ENCODE measurements at regions not wholly inside any gene's neighbourhood (a gene's known extent, or its start where the extent isn't known, plus 50 kb on each side); places are given as distances from the start of the nearest gene placed in this dataset.

- Histone ChIP-seq H3K27me3 (ENCODE audit: insufficient read depth, low read length) (no peaks in the 10 kb centered on the region), H2AFZ (ENCODE audit: low read length, unreplicated experiment) (no peak overlapping the region), H3K4me1 (ENCODE audit: control insufficient read depth, insufficient read depth, low read length, unreplicated experiment) (no peaks in the 10 kb centered on the region), H3K4me3 (ENCODE audit: low read depth, low read length) (no peak overlapping the region), H3K27ac (ENCODE audit: low read depth, low read length) (no peak overlapping the region), H3K36me3 (ENCODE audit: insufficient read depth, low read length) (no peaks in the 10 kb centered on the region), H3K79me2 (ENCODE audit: control insufficient read depth, insufficient read depth, low read length, unreplicated experiment) (no peaks in the 10 kb centered on the region)
Observed at GRCh38 chr13:102993348-102993747, 72.9 kb downstream of the SLC10A2 start.

- no peak overlapping the region for H3K4me3 ChIP-seq (ENCODE audit: low read depth, low read length)
- H3K79me2 ChIP-seq (ENCODE audit: control insufficient read depth, insufficient read depth, low read length, unreplicated experiment): no peaks in the 10 kb centered on the region
- H3K27me3 ChIP-seq (ENCODE audit: insufficient read depth, low read length): peaks cover 8% of the 10 kb centered on the region; the same call in 1 of the 2 replicates
- H3K4me1 ChIP-seq (ENCODE audit: control insufficient read depth, insufficient read depth, low read length, unreplicated experiment): no peaks in the 10 kb centered on the region
- H3K27ac ChIP-seq (ENCODE audit: low read depth, low read length): no peak overlapping the region
- no peaks in the 10 kb centered on the region for H3K36me3 ChIP-seq (ENCODE audit: insufficient read depth, low read length)
- H2AFZ ChIP-seq (ENCODE audit: low read length, unreplicated experiment): no peak overlapping the region
Observed at GRCh38 chr13:102984210-102984609, 82.0 kb downstream of the SLC10A2 start.

- H3K36me3 ChIP-seq (ENCODE audit: insufficient read depth, low read length): no peaks in the 10 kb centered on the region
- H3K27me3 ChIP-seq (ENCODE audit: insufficient read depth, low read length): peaks cover 8% of the 10 kb centered on the region; the same call in 1 of the 2 replicates
- H2AFZ ChIP-seq (ENCODE audit: low read length, unreplicated experiment): no peak overlapping the region
- H3K79me2 ChIP-seq (ENCODE audit: control insufficient read depth, insufficient read depth, low read length, unreplicated experiment): no peaks in the 10 kb centered on the region
- no peak overlapping the region for H3K4me3 ChIP-seq (ENCODE audit: low read depth, low read length)
- no peak overlapping the region for H3K27ac ChIP-seq (ENCODE audit: low read depth, low read length)
- H3K4me1 ChIP-seq (ENCODE audit: control insufficient read depth, insufficient read depth, low read length, unreplicated experiment): no peaks in the 10 kb centered on the region
Observed at GRCh38 chr13:102983496-102983895, 82.7 kb downstream of the SLC10A2 start.

GRCh38 chr13:102980331-102980982 is 85.8 kb downstream of the SLC10A2 start:
- no peak overlapping the region for H3K4me3 ChIP-seq (ENCODE audit: low read depth, low read length)
- H3K4me1 ChIP-seq (ENCODE audit: control insufficient read depth, insufficient read depth, low read length, unreplicated experiment): no peaks in the 10 kb centered on the region
- H3K79me2 ChIP-seq (ENCODE audit: control insufficient read depth, insufficient read depth, low read length, unreplicated experiment): no peaks in the 10 kb centered on the region
- no peak overlapping the region for H2AFZ ChIP-seq (ENCODE audit: low read length, unreplicated experiment)
- H3K27ac ChIP-seq (ENCODE audit: low read depth, low read length): no peak overlapping the region
- H3K36me3 ChIP-seq (ENCODE audit: insufficient read depth, low read length): no peaks in the 10 kb centered on the region
- peaks cover 19% of the 10 kb centered on the region for H3K27me3 ChIP-seq (ENCODE audit: insufficient read depth, low read length)

- no peaks in the 10 kb centered on the region for H3K79me2 ChIP-seq (ENCODE audit: control insufficient read depth, insufficient read depth, low read length, unreplicated experiment)
- H2AFZ ChIP-seq (ENCODE audit: low read length, unreplicated experiment): peak overlapping the region; percentile 44
- peak overlapping the region; percentile 73 for H3K4me3 ChIP-seq (ENCODE audit: low read depth, low read length)
- H3K27ac ChIP-seq (ENCODE audit: low read depth, low read length): no peak overlapping the region
- H3K27me3 ChIP-seq (ENCODE audit: insufficient read depth, low read length): peaks cover 39% of the 10 kb centered on the region
- no peaks in the 10 kb centered on the region for H3K4me1 ChIP-seq (ENCODE audit: control insufficient read depth, insufficient read depth, low read length, unreplicated experiment)
- H3K36me3 ChIP-seq (ENCODE audit: insufficient read depth, low read length): no peaks in the 10 kb centered on the region
Observed at GRCh38 chr13:102978168-102978567, 88.0 kb downstream of the SLC10A2 start.

- Histone ChIP-seq H2AFZ (ENCODE audit: low read length, unreplicated experiment) (peak overlapping the region; percentile 44), H3K4me3 (ENCODE audit: low read depth, low read length) (peak overlapping the region; percentile 73), H3K4me1 (ENCODE audit: control insufficient read depth, insufficient read depth, low read length, unreplicated experiment) (no peaks in the 10 kb centered on the region), H3K79me2 (ENCODE audit: control insufficient read depth, insufficient read depth, low read length, unreplicated experiment) (no peaks in the 10 kb centered on the region), H3K36me3 (ENCODE audit: insufficient read depth, low read length) (no peaks in the 10 kb centered on the region), H3K27ac (ENCODE audit: low read depth, low read length) (no peak overlapping the region), H3K27me3 (ENCODE audit: insufficient read depth, low read length) (peaks cover 44% of the 10 kb centered on the region)
Observed at GRCh38 chr13:102977471-102977870, 88.7 kb downstream of the SLC10A2 start.

- Histone ChIP-seq H3K79me2 (ENCODE audit: control insufficient read depth, insufficient read depth, low read length, unreplicated experiment) (no peaks in the 10 kb centered on the region), H2AFZ (ENCODE audit: low read length, unreplicated experiment) (no peak overlapping the region), H3K36me3 (ENCODE audit: insufficient read depth, low read length) (no peaks in the 10 kb centered on the region), H3K27me3 (ENCODE audit: insufficient read depth, low read length) (peaks cover 41% of the 10 kb centered on the region), H3K4me3 (ENCODE audit: low read depth, low read length) (no peak overlapping the region), H3K4me1 (ENCODE audit: control insufficient read depth, insufficient read depth, low read length, unreplicated experiment) (no peaks in the 10 kb centered on the region), H3K27ac (ENCODE audit: low read depth, low read length) (no peak overlapping the region)
Observed at GRCh38 chr13:102974317-102975087, 91.7 kb downstream of the SLC10A2 start.

GRCh38 chr13:102972191-102972590 is 94.0 kb downstream of the SLC10A2 start:
- Histone ChIP-seq H2AFZ (ENCODE audit: low read length, unreplicated experiment) (no peak overlapping the region), H3K4me1 (ENCODE audit: control insufficient read depth, insufficient read depth, low read length, unreplicated experiment) (no peaks in the 10 kb centered on the region), H3K27me3 (ENCODE audit: insufficient read depth, low read length) (peaks cover 41% of the 10 kb centered on the region), H3K27ac (ENCODE audit: low read depth, low read length) (no peak overlapping the region), H3K79me2 (ENCODE audit: control insufficient read depth, insufficient read depth, low read length, unreplicated experiment) (no peaks in the 10 kb centered on the region), H3K36me3 (ENCODE audit: insufficient read depth, low read length) (no peaks in the 10 kb centered on the region), H3K4me3 (ENCODE audit: low read depth, low read length) (no peak overlapping the region)

GRCh38 chr13:102970542-102970941 is 95.7 kb downstream of the SLC10A2 start:
- H2AFZ ChIP-seq (ENCODE audit: low read length, unreplicated experiment): no peak overlapping the region
- H3K27ac ChIP-seq (ENCODE audit: low read depth, low read length): no peak overlapping the region
- no peaks in the 10 kb centered on the region for H3K36me3 ChIP-seq (ENCODE audit: insufficient read depth, low read length)
- no peaks in the 10 kb centered on the region for H3K4me1 ChIP-seq (ENCODE audit: control insufficient read depth, insufficient read depth, low read length, unreplicated experiment)
- H3K27me3 ChIP-seq (ENCODE audit: insufficient read depth, low read length): peaks cover 33% of the 10 kb centered on the region
- H3K79me2 ChIP-seq (ENCODE audit: control insufficient read depth, insufficient read depth, low read length, unreplicated experiment): no peaks in the 10 kb centered on the region
- no peak overlapping the region for H3K4me3 ChIP-seq (ENCODE audit: low read depth, low read length)

GRCh38 chr13:102968572-102969228 is 97.5 kb downstream of the SLC10A2 start:
- Histone ChIP-seq H3K79me2 (ENCODE audit: control insufficient read depth, insufficient read depth, low read length, unreplicated experiment) (no peaks in the 10 kb centered on the region), H3K36me3 (ENCODE audit: insufficient read depth, low read length) (no peaks in the 10 kb centered on the region), H3K4me3 (ENCODE audit: low read depth, low read length) (no peak overlapping the region), H3K27me3 (ENCODE audit: insufficient read depth, low read length) (peaks cover 31% of the 10 kb centered on the region), H3K4me1 (ENCODE audit: control insufficient read depth, insufficient read depth, low read length, unreplicated experiment) (no peaks in the 10 kb centered on the region), H2AFZ (ENCODE audit: low read length, unreplicated experiment) (no peak overlapping the region), H3K27ac (ENCODE audit: low read depth, low read length) (no peak overlapping the region)

All from ACC112 (cell line).